GM23338 (cell line): ENCODE measurements at regions not wholly inside any gene's neighbourhood (a gene's known extent, or its start where the extent isn't known, plus 50 kb on each side); places are given as distances from the start of the nearest gene placed in this dataset.

Experiments used
- ATAC-seq: fragments of 200-7000 bp; cut with Tn5 transposase; 3 replicates; pipeline ENCODE4 v1.9.1; 2020
- DNase-seq: peaks from one replicate; pipeline ENCODE4 v3.0.0-alpha.2; 2015; ENCODE audit warnings: low spot score
- H2AFZ ChIP-seq: fragments of 200-600 bp; sonication (generic); 2 replicates; pipeline ENCODE4 v1.8.0; 2016; ENCODE audit warnings: antibody characterized with exemption, mild to moderate bottlenecking, moderate library complexity
- H3F3A ChIP-seq: fragments of 200-600 bp; sonication (generic); replicated peaks from 2 replicates; pipeline ENCODE4 v1.8.0; 2017; ENCODE audit warnings: antibody characterized with exemption, mixed run types, low read depth
- H3K27ac ChIP-seq: fragments of 200-600 bp; sonication (generic); 2 replicates; pipeline ENCODE4 v1.6.1; 2016; ENCODE audit warnings: low read depth
- H3K27me3 ChIP-seq: fragments of 200-600 bp; sonication (generic); 2 replicates; pipeline ENCODE4 v1.8.0; 2016; ENCODE audit warnings: mild to moderate bottlenecking, mixed run types, moderate library complexity; ENCODE audit not compliant: insufficient read depth
- H3K36me3 ChIP-seq: fragments of 200-600 bp; sonication (generic); 2 replicates; pipeline ENCODE4 v1.8.0; 2016; ENCODE audit warnings: mild to moderate bottlenecking; ENCODE audit not compliant: insufficient read depth
- H3K4me1 ChIP-seq: fragments of 200-600 bp; sonication (generic); 2 replicates; pipeline ENCODE4 v1.8.0; 2016; ENCODE audit warnings: mild to moderate bottlenecking, moderate library complexity; ENCODE audit not compliant: insufficient read depth
- H3K4me2 ChIP-seq: fragments of 200-600 bp; sonication (generic); 2 replicates; pipeline ENCODE4 v1.7.1; 2017; ENCODE audit warnings: mixed run types
- H3K4me3 ChIP-seq: fragments of 200-600 bp; sonication (generic); 2 replicates; pipeline ENCODE4 v1.6.1; 2016; ENCODE audit warnings: mixed run types
- H3K79me2 ChIP-seq: fragments of 200-600 bp; sonication (generic); replicated peaks from 2 replicates; pipeline ENCODE4 v1.8.0; 2017; ENCODE audit warnings: mild to moderate bottlenecking; ENCODE audit not compliant: insufficient read depth
- H3K9me2 ChIP-seq: fragments of 200-600 bp; sonication (generic); 2 replicates; pipeline ENCODE4 v1.8.0; 2017; ENCODE audit not compliant: insufficient read depth
- H4K20me1 ChIP-seq: fragments of 200-600 bp; sonication (generic); replicated peaks from 2 replicates; pipeline ENCODE4 v1.8.0; 2017; ENCODE audit warnings: mild to moderate bottlenecking; ENCODE audit not compliant: insufficient read depth
- H3K27ac Mint-ChIP-seq: 2 replicates; pipeline ENCODE4 v1.8.0; 2020; ENCODE audit warnings: inconsistent platforms, mild to moderate bottlenecking, moderate library complexity, mixed read lengths
- H3K27me3 Mint-ChIP-seq: 3 replicates; pipeline ENCODE4 v1.8.0; 2022; ENCODE audit warnings: low read depth, mild to moderate bottlenecking, moderate library complexity, mixed read lengths, inconsistent platforms; ENCODE audit not compliant: insufficient read depth, poor library complexity
- H3K36me3 Mint-ChIP-seq: 3 replicates; pipeline ENCODE4 v1.8.0; 2021; ENCODE audit warnings: low read depth, mild to moderate bottlenecking, inconsistent platforms, moderate library complexity, mixed read lengths
- H3K4me1 Mint-ChIP-seq: 3 replicates; pipeline ENCODE4 v1.8.0; 2020; ENCODE audit warnings: mild to moderate bottlenecking, inconsistent platforms, mixed read lengths
- H3K4me3 Mint-ChIP-seq: 3 replicates; pipeline ENCODE4 v1.8.0; 2021; ENCODE audit warnings: moderate library complexity, mild to moderate bottlenecking, inconsistent platforms, mixed read lengths
- H3K9me3 Mint-ChIP-seq: 3 replicates; pipeline ENCODE4 v1.8.0; 2020; ENCODE audit warnings: moderate library complexity, mild to moderate bottlenecking, inconsistent platforms, mixed read lengths
- CTCF ChIP-seq, 2 experiments: fragments of 200-600 bp in 1 of 2; sonication (generic) in 1 of 2; conservative IDR thresholded peaks; 2 replicates each; pipeline versions ENCODE4 v1.5.1 to v1.6.1; 2016 to 2017; ENCODE audit warnings: antibody characterized with exemption in 2 of 2, low read depth in 2 of 2, mild to moderate bottlenecking in 2 of 2, moderate library complexity in 1 of 2
- ETS1 ChIP-seq: IDR thresholded peaks from 2 replicates; pipeline ENCODE4 v1.6.1; 2016; ENCODE audit warnings: antibody characterized with exemption
- EZH2 ChIP-seq: fragments of 200-600 bp; sonication (generic); IDR thresholded peaks from one replicate; pipeline ENCODE4 v1.8.0; 2017; ENCODE audit warnings: antibody characterized with exemption, mild to moderate bottlenecking, low read depth; ENCODE audit not compliant: unreplicated experiment
- EZH2phosphoT487 ChIP-seq: fragments of 200-600 bp; sonication (generic); IDR thresholded peaks from one replicate; pipeline ENCODE4 v1.8.1; 2018; ENCODE audit warnings: antibody characterized with exemption; ENCODE audit not compliant: unreplicated experiment
- JUNB ChIP-seq: IDR thresholded peaks from one replicate; pipeline ENCODE4 v1.6.1; 2016; ENCODE audit warnings: antibody characterized with exemption; ENCODE audit not compliant: unreplicated experiment
- NANOG ChIP-seq: IDR thresholded peaks from 2 replicates; pipeline ENCODE4 v1.6.1; 2016; ENCODE audit warnings: antibody characterized with exemption, borderline replicate concordance
- POLR2AphosphoS5 ChIP-seq: IDR thresholded peaks from 2 replicates; pipeline ENCODE4 v1.6.1; 2016; ENCODE audit warnings: antibody characterized with exemption, low read depth
- STAT1 ChIP-seq: IDR thresholded peaks from one replicate; pipeline ENCODE4 v1.6.1; 2016; ENCODE audit warnings: antibody characterized with exemption; ENCODE audit not compliant: unreplicated experiment
- ZNF114 ChIP-seq: fragments of 250-450 bp; sonication (Bioruptor Pico); IDR thresholded peaks from 2 replicates; pipeline ENCODE4 v1.5.0; 2020; ENCODE audit warnings: mild to moderate bottlenecking, moderate library complexity
- ZNF331 ChIP-seq: fragments of 250-450 bp; sonication (Bioruptor Pico); IDR thresholded peaks from 2 replicates; pipeline ENCODE4 v1.5.0; 2020; ENCODE audit warnings: low read depth, mild to moderate bottlenecking, moderate library complexity
- TF ChIP-seq, protein P1 (sequence below): fragments of 250-450 bp; sonication (Bioruptor Pico); IDR thresholded peaks from 2 replicates; pipeline ENCODE4 v1.5.0; 2020; ENCODE audit warnings: mild to moderate bottlenecking, moderate library complexity

GRCh38 chr20:6245436-6245835 lies 122.6 kb upstream of the FERMT1 start:
- Histone ChIP-seq H3K4me3 (no peak overlapping the region), H3K9me2 (peaks cover 2% of the 10 kb centered on the region; the same call in 1 of the 2 replicates), H3K4me1 (no peaks in the 10 kb centered on the region), H3K27ac (no peak overlapping the region), H3F3A (no peaks in the 10 kb centered on the region), H4K20me1 (no peaks in the 10 kb centered on the region), H3K36me3 (no peaks in the 10 kb centered on the region), H3K79me2 (no peaks in the 10 kb centered on the region), H2AFZ (no peak overlapping the region; the same call in 1 of the 2 replicates), H3K27me3 (no peaks in the 10 kb centered on the region), H3K4me2 (no peak overlapping the region)
- H3K4me1 Mint-ChIP-seq, result no peaks in the 10 kb centered on the region; the same call in 2 of the 3 replicates
- no peak overlapping the region for H3K4me3 Mint-ChIP-seq
- TF ChIP-seq EZH2 (no peak), ZNF331 (no peak), STAT1 (no peak), JUNB (no peak), NANOG (no peak), ZNF114 (CRISPR knock-in tag) (no peak), ETS1 (no peak), EZH2phosphoT487 (no peak), CTCF (conservative IDR thresholded peaks at IDR 0.05; ENCODE audit: low read depth in 2 of 2) (no peak), POLR2AphosphoS5 (no peak)
- TF ChIP-seq, protein P1, sequence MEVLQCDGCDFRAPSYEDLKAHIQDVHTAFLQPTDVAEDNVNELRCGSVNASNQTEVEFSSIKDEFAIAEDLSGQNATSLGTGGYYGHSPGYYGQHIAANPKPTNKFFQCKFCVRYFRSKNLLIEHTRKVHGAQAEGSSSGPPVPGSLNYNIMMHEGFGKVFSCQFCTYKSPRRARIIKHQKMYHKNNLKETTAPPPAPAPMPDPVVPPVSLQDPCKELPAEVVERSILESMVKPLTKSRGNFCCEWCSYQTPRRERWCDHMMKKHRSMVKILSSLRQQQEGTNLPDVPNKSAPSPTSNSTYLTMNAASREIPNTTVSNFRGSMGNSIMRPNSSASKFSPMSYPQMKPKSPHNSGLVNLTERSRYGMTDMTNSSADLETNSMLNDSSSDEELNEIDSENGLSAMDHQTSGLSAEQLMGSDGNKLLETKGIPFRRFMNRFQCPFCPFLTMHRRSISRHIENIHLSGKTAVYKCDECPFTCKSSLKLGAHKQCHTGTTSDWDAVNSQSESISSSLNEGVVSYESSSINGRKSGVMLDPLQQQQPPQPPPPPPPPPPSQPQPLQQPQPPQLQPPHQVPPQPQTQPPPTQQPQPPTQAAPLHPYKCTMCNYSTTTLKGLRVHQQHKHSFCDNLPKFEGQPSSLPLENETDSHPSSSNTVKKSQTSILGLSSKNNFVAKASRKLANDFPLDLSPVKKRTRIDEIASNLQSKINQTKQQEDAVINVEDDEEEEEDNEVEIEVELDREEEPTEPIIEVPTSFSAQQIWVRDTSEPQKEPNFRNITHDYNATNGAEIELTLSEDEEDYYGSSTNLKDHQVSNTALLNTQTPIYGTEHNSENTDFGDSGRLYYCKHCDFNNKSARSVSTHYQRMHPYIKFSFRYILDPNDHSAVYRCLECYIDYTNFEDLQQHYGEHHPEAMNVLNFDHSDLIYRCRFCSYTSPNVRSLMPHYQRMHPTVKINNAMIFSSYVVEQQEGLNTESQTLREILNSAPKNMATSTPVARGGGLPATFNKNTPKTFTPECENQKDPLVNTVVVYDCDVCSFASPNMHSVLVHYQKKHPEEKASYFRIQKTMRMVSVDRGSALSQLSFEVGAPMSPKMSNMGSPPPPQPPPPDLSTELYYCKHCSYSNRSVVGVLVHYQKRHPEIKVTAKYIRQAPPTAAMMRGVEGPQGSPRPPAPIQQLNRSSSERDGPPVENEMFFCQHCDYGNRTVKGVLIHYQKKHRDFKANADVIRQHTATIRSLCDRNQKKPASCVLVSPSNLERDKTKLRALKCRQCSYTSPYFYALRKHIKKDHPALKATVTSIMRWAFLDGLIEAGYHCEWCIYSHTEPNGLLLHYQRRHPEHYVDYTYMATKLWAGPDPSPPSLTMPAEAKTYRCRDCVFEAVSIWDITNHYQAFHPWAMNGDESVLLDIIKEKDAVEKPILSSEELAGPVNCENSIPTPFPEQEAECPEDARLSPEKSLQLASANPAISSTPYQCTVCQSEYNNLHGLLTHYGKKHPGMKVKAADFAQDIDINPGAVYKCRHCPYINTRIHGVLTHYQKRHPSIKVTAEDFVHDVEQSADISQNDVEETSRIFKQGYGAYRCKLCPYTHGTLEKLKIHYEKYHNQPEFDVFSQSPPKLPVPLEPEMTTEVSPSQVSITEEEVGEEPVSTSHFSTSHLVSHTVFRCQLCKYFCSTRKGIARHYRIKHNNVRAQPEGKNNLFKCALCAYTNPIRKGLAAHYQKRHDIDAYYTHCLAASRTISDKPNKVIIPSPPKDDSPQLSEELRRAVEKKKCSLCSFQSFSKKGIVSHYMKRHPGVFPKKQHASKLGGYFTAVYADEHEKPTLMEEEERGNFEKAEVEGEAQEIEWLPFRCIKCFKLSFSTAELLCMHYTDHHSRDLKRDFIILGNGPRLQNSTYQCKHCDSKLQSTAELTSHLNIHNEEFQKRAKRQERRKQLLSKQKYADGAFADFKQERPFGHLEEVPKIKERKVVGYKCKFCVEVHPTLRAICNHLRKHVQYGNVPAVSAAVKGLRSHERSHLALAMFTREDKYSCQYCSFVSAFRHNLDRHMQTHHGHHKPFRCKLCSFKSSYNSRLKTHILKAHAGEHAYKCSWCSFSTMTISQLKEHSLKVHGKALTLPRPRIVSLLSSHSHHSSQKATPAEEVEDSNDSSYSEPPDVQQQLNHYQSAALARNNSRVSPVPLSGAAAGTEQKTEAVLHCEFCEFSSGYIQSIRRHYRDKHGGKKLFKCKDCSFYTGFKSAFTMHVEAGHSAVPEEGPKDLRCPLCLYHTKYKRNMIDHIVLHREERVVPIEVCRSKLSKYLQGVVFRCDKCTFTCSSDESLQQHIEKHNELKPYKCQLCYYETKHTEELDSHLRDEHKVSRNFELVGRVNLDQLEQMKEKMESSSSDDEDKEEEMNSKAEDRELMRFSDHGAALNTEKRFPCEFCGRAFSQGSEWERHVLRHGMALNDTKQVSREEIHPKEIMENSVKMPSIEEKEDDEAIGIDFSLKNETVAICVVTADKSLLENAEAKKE (CRISPR knock-in tag), result no peak
- DNase-seq, result no peak
- H3K27me3 Mint-ChIP-seq, result no peaks in the 10 kb centered on the region
- no peak for ATAC-seq
- no peaks in the 10 kb centered on the region for H3K36me3 Mint-ChIP-seq
- no peak overlapping the region for H3K27ac Mint-ChIP-seq
- H3K9me3 Mint-ChIP-seq, result no peaks in the 10 kb centered on the region
